ENCODE measurements at regions not wholly inside any gene's neighbourhood (a gene's known extent, or its start where the extent isn't known, plus 50 kb on each side); places are given as distances from the start of the nearest gene placed in this dataset.

GRCh38 chr3:74469151-74469550 lies 145.3 kb downstream of the CNTN3 start:
- in situ Hi-C loops (cut with HindIII; ENCODE audit: low sequenced_read_pairs): no loop called here
- no peak overlapping the region for H3K4me3 ChIP-seq (ENCODE audit: low read depth, low read length)
- no peak for DNase-seq (ENCODE audit: low read depth)
- TF ChIP-seq, protein P1, sequence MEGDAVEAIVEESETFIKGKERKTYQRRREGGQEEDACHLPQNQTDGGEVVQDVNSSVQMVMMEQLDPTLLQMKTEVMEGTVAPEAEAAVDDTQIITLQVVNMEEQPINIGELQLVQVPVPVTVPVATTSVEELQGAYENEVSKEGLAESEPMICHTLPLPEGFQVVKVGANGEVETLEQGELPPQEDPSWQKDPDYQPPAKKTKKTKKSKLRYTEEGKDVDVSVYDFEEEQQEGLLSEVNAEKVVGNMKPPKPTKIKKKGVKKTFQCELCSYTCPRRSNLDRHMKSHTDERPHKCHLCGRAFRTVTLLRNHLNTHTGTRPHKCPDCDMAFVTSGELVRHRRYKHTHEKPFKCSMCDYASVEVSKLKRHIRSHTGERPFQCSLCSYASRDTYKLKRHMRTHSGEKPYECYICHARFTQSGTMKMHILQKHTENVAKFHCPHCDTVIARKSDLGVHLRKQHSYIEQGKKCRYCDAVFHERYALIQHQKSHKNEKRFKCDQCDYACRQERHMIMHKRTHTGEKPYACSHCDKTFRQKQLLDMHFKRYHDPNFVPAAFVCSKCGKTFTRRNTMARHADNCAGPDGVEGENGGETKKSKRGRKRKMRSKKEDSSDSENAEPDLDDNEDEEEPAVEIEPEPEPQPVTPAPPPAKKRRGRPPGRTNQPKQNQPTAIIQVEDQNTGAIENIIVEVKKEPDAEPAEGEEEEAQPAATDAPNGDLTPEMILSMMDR (IDR thresholded peaks at IDR 0.05; ENCODE audit: low read depth, low read length, missing control alignments): no peak

DNA sequence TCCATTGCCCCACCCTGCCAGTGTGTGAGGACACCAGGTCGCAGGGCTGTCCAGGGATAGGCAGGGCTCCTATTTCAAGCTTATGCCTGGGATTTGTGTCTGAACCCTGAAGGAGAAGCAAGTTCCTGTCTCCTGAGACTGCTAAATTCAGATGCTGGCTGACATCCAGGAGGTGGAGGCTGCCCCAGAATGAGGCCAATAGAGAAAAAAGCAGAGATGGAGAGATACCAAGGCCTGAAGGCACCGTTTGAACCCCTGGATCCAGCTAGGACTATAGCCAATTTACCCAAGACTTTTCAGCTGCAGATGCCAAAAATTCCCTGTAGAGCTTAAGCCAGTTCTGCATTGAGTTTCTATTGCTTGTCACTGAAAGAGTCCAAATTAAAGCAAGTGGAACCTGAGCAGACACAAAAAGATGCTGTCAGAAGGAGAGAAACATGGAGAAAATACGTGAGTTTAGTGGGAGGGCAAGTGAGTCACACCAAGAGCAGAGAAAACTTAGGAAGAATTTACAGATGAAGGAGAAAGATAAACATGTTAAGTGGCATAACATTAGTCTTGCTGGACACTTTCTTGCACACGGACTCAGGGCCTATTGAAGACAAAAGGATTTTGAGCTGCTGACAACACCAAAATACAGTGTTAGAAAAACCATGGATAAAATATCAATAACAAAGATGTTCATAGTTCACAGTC lies 148.6 kb downstream of the CNTN3 start:
- in situ Hi-C loops (cut with HindIII; ENCODE audit: low sequenced_read_pairs): no loop called here
- TF ChIP-seq, protein P1 (IDR thresholded peaks at IDR 0.05; ENCODE audit: low read depth, low read length, missing control alignments): no peak
- H3K4me3 ChIP-seq (ENCODE audit: low read depth, low read length): no peak overlapping the region
- no peak for DNase-seq (ENCODE audit: low read depth)

DNA sequence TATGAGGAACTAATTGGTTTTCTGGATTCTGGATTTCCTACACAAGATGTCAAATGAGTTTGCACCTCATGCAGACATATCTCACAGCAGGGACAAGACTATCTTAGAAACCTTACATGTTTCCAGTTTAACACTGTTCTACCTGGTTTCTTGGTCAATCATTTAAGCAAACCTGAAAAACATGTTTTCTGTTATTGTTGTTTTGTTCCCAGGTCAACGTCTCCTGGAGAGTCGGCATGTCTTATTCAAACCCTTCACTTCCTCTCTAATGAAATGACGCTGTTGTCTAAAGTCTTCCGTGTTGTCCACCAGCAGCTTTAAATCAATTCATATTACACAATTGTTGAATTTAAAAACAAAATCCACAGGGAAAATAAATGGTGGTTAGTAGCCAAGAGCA lies 150.9 kb downstream of the CNTN3 start:
- H3K4me3 ChIP-seq (ENCODE audit: low read depth, low read length): no peak overlapping the region
- DNase-seq (ENCODE audit: low read depth): no peak
- TF ChIP-seq, protein P1 (IDR thresholded peaks at IDR 0.05; ENCODE audit: low read depth, low read length, missing control alignments): no peak
- in situ Hi-C loops (cut with HindIII; ENCODE audit: low sequenced_read_pairs): no loop called here

GRCh38 chr3:74456166-74456565 lies 158.3 kb downstream of the CNTN3 start:
- no peak for DNase-seq (ENCODE audit: low read depth)
- no peak overlapping the region for H3K4me3 ChIP-seq (ENCODE audit: low read depth, low read length)

DNA sequence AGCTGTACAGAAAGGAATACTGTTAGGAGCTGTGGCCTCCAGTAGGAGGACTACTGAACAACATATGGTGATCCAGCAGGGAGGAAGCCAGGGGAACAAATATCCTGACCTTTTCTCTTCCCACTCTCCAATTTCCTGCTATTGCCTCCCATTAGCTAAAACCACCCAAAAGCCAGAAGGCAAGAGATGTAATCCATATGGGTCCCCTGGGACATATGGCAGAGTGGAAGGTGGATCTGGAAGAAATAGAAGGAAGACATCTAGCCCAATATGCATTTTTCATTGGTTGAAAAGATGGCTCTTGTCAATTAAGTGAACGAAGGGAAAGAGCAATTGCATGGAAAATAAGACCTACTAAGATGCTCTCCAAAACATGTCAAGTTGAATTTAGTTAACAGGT lies 167.2 kb downstream of the CNTN3 start:
- in situ Hi-C loops (cut with HindIII; ENCODE audit: low sequenced_read_pairs): no loop called here
- TF ChIP-seq, protein P1 (IDR thresholded peaks at IDR 0.05; ENCODE audit: low read depth, low read length, missing control alignments): no peak
- DNase-seq (ENCODE audit: low read depth): no peak
- no peak overlapping the region for H3K4me3 ChIP-seq (ENCODE audit: low read depth, low read length)

More at GRCh38 chr3:74456166-74456565, 158.3 kb downstream of the CNTN3 start:
- in situ Hi-C loops (cut with HindIII; ENCODE audit: low sequenced_read_pairs): no loop called here
- TF ChIP-seq, protein P1 (IDR thresholded peaks at IDR 0.05; ENCODE audit: low read depth, low read length, missing control alignments): no peak

DNA sequence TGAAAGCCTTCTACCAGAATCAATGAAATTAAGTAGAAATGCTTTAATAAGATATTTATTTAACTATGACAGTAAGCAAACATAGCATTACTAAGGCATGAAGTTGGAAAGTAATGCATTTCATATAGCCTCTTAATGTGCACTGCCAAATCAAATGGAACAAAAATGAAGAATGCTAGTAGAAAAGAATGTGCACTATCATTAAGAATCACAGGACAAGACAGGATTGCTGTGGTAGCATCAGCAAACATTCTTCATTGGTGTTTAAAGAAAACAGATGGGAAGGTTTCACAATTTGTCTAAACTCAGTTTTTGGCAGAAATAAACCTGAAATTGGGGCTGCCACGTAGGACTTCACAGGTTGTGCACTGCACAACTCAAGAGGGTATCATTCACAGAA lies 168.9 kb downstream of the CNTN3 start:
- DNase-seq (ENCODE audit: low read depth): no peak
- TF ChIP-seq, protein P1 (IDR thresholded peaks at IDR 0.05; ENCODE audit: low read depth, low read length, missing control alignments): no peak
- in situ Hi-C loops (cut with HindIII; ENCODE audit: low sequenced_read_pairs): no loop called here
- no peak overlapping the region for H3K4me3 ChIP-seq (ENCODE audit: low read depth, low read length)

All from astrocyte of the cerebellum (primary cell).